ENCODE measurements at regions not wholly inside any gene's neighbourhood (a gene's known extent, or its start where the extent isn't known, plus 50 kb on each side); places are given as distances from the start of the nearest gene placed in this dataset.

DNA sequence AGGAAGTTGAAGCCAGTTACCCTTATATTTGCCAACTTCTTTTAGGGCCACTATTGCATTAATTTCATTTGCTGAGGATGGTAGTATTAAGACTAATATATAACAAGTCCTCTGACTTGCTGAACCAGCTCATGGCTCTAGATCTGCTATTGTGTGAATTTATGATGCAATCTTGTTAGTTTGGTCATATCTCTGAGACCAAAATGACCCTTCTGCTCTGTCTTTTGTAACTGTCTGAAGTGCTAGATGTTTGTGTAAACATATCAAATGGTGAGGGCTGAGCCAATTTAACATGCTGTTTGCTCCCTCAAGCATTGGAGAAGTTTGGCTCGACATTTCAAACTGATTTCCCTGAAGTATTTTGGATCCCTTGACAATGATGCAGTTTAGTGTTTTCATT lies 106.9 kb upstream of the PTGFR start:
- TF ChIP-seq, protein P1, sequence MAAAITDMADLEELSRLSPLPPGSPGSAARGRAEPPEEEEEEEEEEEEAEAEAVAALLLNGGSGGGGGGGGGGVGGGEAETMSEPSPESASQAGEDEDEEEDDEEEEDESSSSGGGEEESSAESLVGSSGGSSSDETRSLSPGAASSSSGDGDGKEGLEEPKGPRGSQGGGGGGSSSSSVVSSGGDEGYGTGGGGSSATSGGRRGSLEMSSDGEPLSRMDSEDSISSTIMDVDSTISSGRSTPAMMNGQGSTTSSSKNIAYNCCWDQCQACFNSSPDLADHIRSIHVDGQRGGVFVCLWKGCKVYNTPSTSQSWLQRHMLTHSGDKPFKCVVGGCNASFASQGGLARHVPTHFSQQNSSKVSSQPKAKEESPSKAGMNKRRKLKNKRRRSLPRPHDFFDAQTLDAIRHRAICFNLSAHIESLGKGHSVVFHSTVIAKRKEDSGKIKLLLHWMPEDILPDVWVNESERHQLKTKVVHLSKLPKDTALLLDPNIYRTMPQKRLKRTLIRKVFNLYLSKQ (tag by site-specific recombination; IDR thresholded peaks at IDR 0.05; ENCODE audit: borderline replicate concordance), result no peak
- no peak for TF ChIP-seq TCF7L2 (IDR thresholded peaks at IDR 0.05; ENCODE audit: borderline replicate concordance, low read depth, low read length)
- no peak for TF ChIP-seq MZF1 (tag by site-specific recombination; IDR thresholded peaks at IDR 0.05; ENCODE audit: borderline replicate concordance)
- TF ChIP-seq, protein P2, sequence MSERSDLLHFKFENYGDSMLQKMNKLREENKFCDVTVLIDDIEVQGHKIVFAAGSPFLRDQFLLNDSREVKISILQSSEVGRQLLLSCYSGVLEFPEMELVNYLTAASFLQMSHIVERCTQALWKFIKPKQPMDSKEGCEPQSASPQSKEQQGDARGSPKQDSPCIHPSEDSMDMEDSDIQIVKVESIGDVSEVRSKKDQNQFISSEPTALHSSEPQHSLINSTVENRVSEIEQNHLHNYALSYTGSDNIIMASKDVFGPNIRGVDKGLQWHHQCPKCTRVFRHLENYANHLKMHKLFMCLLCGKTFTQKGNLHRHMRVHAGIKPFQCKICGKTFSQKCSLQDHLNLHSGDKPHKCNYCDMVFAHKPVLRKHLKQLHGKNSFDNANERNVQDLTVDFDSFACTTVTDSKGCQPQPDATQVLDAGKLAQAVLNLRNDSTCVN (tag by site-specific recombination; optimal IDR thresholded peaks at IDR 0.05), result no peak
- no peak for TF ChIP-seq ZFP41 (tag by site-specific recombination; IDR thresholded peaks at IDR 0.05; ENCODE audit: borderline replicate concordance)
- no peak for TF ChIP-seq ZNF175 (tag by site-specific recombination; IDR thresholded peaks at IDR 0.05)
- no peak for TF ChIP-seq ZNF623 (tag by site-specific recombination; IDR thresholded peaks at IDR 0.05)
- TF ChIP-seq ZNF169 (tag by site-specific recombination; IDR thresholded peaks at IDR 0.05), result no peak
- no peak for TF ChIP-seq MYNN (tag by site-specific recombination; IDR thresholded peaks at IDR 0.05; ENCODE audit: borderline replicate concordance)
- TF ChIP-seq, protein P3, sequence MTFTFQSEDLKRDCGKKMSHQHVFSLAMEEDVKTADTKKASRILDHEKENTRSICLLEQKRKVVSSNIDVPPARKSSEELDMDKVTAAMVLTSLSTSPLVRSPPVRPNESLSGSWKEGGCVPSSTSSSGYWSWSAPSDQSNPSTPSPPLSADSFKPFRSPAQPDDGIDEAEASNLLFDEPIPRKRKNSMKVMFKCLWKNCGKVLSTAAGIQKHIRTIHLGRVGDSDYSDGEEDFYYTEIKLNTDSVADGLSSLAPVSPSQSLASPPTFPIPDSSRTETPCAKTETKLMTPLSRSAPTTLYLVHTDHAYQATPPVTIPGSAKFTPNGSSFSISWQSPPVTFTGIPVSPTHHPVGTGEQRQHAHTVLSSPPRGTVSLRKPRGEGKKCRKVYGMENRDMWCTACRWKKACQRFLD (tag by site-specific recombination; IDR thresholded peaks at IDR 0.05), result no peak
- TF ChIP-seq, protein P4, sequence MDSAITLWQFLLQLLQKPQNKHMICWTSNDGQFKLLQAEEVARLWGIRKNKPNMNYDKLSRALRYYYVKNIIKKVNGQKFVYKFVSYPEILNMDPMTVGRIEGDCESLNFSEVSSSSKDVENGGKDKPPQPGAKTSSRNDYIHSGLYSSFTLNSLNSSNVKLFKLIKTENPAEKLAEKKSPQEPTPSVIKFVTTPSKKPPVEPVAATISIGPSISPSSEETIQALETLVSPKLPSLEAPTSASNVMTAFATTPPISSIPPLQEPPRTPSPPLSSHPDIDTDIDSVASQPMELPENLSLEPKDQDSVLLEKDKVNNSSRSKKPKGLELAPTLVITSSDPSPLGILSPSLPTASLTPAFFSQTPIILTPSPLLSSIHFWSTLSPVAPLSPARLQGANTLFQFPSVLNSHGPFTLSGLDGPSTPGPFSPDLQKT (IDR thresholded peaks at IDR 0.05; ENCODE audit: borderline replicate concordance, low read depth, low read length), result no peak
- TF ChIP-seq ZNF10 (tag by site-specific recombination; IDR thresholded peaks at IDR 0.05), result no peak
- Histone ChIP-seq H3K4me3 (ENCODE audit: low read depth, low read length) (no peak overlapping the region), H3K27ac (ENCODE audit: extremely low read depth, low read depth, low read length) (no peak overlapping the region), H3K4me1 (ENCODE audit: control insufficient read depth, insufficient read depth, low read length) (no peaks in the 10 kb centered on the region), H3K36me3 (ENCODE audit: control insufficient read depth in 2 of 2, insufficient read depth in 1 of 2, low read length in 2 of 2) (no peaks in the 10 kb centered on the region), H3K9me3 (ENCODE audit: control insufficient read depth, insufficient read depth, low read depth, low read length) (no peaks in the 10 kb centered on the region)
- ChIA-PET CTCF (interaction anchor here (0.7 kb wide), 1 partner anchor 192 kb away, joined by 3 read pairs; no protein-coding TSS in a partner anchor), POLR2A (no interaction called here)

DNA sequence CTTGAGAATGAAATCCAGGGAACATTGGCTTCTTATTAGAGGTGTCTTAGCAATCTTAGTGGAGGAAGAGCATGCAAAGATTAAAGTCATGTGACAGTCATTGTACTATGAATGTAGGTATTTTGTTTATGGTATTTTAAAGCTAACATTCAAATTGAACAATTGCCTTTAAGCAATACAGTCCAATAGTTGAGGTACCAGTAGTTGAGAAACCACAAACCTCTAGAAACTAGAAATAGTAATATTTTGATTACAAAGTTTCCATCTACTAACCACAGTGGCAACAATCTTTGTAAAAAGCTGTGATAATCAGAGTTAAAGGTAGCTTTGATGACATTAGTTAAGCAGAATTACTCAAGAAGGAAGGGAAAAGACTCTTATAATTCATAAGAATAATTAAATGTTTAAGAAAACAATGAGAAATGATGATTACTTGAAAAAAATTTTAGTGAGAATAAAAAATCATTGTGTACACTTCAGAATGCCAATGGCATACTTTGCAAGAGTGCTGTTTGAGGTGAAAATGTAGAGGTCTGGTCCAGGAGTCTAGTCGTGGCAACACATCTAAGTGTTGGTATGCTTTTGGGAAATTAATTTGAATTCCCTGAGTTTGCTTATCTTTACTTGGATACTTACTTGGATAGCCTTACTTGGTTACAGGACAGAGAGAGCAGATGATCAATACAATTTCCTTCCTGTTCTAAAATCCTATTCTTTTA lies 104.9 kb upstream of the PTGFR start:
- H3K36me3 ChIP-seq (ENCODE audit: control insufficient read depth in 2 of 2, insufficient read depth in 1 of 2, low read length in 2 of 2), result no peaks in the 10 kb centered on the region
- ChIA-PET CTCF (no interaction called here), POLR2A (no interaction called here)
- no peak for TF ChIP-seq ZNF214 (tag by site-specific recombination; IDR thresholded peaks at IDR 0.05; ENCODE audit: borderline replicate concordance)
- TF ChIP-seq ZNF660 (tag by site-specific recombination; IDR thresholded peaks at IDR 0.05), result no peak
- no peak for TF ChIP-seq ZNF843 (tag by site-specific recombination; IDR thresholded peaks at IDR 0.05)
- TF ChIP-seq ZNF785 (tag by site-specific recombination; IDR thresholded peaks at IDR 0.05), result no peak
- TF ChIP-seq ZNF341 (tag by site-specific recombination; IDR thresholded peaks at IDR 0.05; ENCODE audit: low read depth), result no peak
- no peak overlapping the region for H3K27ac ChIP-seq (ENCODE audit: extremely low read depth, low read depth, low read length)
- H3K4me3 ChIP-seq (ENCODE audit: low read depth, low read length), result no peak overlapping the region
- no peaks in the 10 kb centered on the region for H3K4me1 ChIP-seq (ENCODE audit: control insufficient read depth, insufficient read depth, low read length)
- H3K9me3 ChIP-seq (ENCODE audit: control insufficient read depth, insufficient read depth, low read depth, low read length), result no peaks in the 10 kb centered on the region

Measured in HEK293 (cell line).